Uterus (tissue), 3 donors: ENCODE measurements at regions not wholly inside any gene's neighbourhood (a gene's known extent, or its start where the extent isn't known, plus 50 kb on each side); places are given as distances from the start of the nearest gene placed in this dataset.

ENCODE experiments used
- DNase-seq, 2 donors: peaks; one replicate each; pipeline ENCODE4 v3.0.0-alpha.2; 2019 to 2020
- H3K27ac ChIP-seq, 2 donors: fragments of 200-600 bp; sonication (generic); 1 replicate in 1 of 2; 2 replicates in 1 of 2; pipeline ENCODE4 v1.5.1; 2016 to 2018
- H3K27me3 ChIP-seq, 2 donors: fragments of 200-600 bp; sonication (generic); one replicate each; pipeline ENCODE4 v1.5.1; 2018 to 2019; ENCODE audit warnings: control low read depth in 1 of 2
- H3K36me3 ChIP-seq, 2 donors: fragments of 200-600 bp; sonication (generic); one replicate each; pipeline ENCODE4 v1.5.1; 2019; ENCODE audit warnings: control low read depth in 1 of 2
- H3K4me1 ChIP-seq, 2 donors: fragments of 200-600 bp; sonication (generic); one replicate each; pipeline ENCODE4 v1.5.1; 2018 to 2019; ENCODE audit warnings: control low read depth in 1 of 2
- H3K4me3 ChIP-seq, 2 donors: fragments of 200-600 bp; sonication (generic); 1 replicate in 1 of 2; 2 replicates in 1 of 2; pipeline ENCODE4 v1.5.1; 2018 to 2019; ENCODE audit warnings: mild to moderate bottlenecking in 1 of 2
- H3K9me3 ChIP-seq, 2 donors: fragments of 200-600 bp; sonication (generic); one replicate each; pipeline ENCODE4 v1.5.1; 2019; ENCODE audit warnings: control low read depth in 1 of 2
- CTCF ChIP-seq, 4 experiments: fragments of 200-600 bp in 2 of 4; fragments of 450-650 bp in 2 of 4; sonication (generic) in 2 of 4; IDR thresholded peaks; one replicate each; pipeline ENCODE4 v1.5.1; 2016 to 2019; ENCODE audit warnings: antibody characterized with exemption in 4 of 4, mild to moderate bottlenecking in 2 of 4, moderate library complexity in 1 of 4
- POLR2A ChIP-seq, 2 donors: fragments of 450-650 bp; IDR thresholded peaks; one replicate each; pipeline ENCODE4 v1.6.1; 2016; ENCODE audit warnings: antibody characterized with exemption in 2 of 2, mild to moderate bottlenecking in 1 of 2, moderate library complexity in 1 of 2
- intact Hi-C: fragments of 100-400 bp; cut with DNase I; formaldehyde crosslinking; loops from one replicate; pipeline ENCODE4 v1.15.1; 2023; ENCODE audit warnings: low total_unique reads
- donor health status: DM: yes; HTN: yes; CAD: no.

DNA sequence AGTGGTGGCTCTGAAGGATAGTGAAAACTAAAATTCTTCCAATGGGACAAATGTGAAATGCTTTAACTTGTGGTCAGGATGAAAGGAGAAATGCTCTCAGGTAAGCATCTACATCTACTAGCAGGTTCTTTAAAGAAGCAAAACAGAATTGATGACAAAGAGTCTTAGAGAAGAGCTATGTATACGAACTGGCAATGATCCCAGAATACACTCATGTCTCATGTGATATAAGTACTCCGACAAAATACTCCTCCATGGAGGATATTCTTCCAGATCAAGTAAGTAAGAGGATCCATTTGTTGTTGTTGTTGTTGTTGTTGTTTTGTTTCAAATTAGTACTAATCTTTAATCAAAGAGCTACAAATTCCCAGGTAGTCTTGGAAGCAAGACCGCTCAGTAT, 174.0 kb upstream of the ATP1B1 start:
- Histone ChIP-seq H3K27ac (no peak overlapping the region), H3K4me1 (no peaks in the 10 kb centered on the region), H3K9me3 (no peaks in the 10 kb centered on the region), H3K4me3 (no peak overlapping the region), H3K36me3 (no peaks in the 10 kb centered on the region), H3K27me3 (no peaks in the 10 kb centered on the region)
- no peak for DNase-seq
- TF ChIP-seq POLR2A (IDR thresholded peaks at IDR 0.05) (no peak), CTCF (IDR thresholded peaks at IDR 0.05) (no peak)
- intact Hi-C loops, result no loop called here

DNA sequence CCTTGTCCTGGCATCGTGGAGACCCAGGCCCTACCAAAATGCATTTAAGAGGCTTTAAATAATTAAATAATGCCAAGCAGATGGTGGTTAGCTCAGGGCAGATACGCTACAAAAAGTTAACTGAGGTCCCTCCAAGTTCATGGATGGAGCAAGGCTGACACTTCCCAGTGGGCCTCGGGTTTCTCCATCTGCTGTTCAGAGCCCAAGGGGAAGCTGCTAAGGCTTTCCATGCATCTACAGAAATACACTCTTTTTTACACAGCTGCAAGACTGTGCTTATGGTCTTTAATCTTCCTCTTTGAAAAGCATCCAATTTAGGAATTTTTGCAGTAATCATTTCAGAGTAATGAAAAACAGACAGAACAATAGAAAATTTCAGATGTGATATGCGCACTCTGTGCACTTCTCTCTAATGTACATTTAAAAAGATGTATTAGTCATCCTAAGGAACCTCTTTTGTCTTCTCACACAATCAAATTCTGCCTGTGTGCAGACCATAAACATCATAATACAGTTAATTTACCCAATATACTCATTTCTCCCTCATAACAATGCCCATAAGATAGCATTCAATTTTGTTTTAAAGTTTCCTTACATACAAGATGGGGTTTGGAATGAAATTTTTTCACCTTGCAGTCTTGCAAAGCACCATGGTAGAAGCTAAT, 173.2 kb upstream of the ATP1B1 start:
- no peak overlapping the region for H3K4me3 ChIP-seq

DNA sequence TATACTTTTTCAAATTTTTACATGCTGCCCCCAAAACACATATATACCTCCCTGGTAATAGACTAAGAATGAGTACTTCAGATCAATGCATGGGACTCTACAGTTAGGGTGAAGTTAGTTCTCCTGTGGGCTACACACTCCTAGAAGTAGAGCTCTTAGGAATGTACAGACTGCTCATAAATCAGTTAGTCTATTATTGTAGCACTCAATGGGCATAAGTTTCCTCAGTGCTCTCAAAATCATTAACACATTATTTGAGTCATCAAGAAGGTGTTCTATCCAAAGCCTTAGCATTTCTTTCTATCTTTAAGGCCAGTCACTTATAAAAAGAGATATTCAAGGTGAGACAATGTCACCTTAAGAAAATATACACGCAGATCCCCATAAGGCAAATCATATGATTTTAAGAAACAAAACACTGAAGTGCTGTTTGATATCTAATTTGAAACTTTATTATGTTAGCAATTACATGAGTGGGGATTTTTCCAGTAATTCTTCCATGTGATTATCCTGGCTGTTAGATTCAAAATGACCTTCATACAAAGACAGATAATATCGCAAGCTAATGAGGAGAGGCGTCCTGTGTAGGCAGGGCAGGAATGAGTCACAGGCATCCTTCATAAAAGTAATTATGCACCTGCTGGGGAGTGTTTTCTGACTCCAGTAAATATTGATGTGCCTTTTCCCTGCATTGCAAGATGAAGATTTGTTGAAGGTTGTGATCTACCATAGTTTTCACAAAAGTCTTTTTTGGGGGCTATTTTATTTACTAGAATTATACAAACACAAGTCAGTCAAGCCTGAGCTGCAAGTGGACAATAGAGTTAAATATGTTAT, 167.2 kb upstream of the ATP1B1 start:
- intact Hi-C loops, result no loop called here
- TF ChIP-seq POLR2A (IDR thresholded peaks at IDR 0.05) (no peak), CTCF (IDR thresholded peaks at IDR 0.05) (no peak)
- Histone ChIP-seq H3K4me1 (no peaks in the 10 kb centered on the region), H3K9me3 (no peaks in the 10 kb centered on the region), H3K4me3 (no peak overlapping the region), H3K27me3 (no peaks in the 10 kb centered on the region), H3K36me3 (no peaks in the 10 kb centered on the region), H3K27ac (no peak overlapping the region)
- DNase-seq, result no peak

More for the DNA sequence above, 173.2 kb upstream of the ATP1B1 start:
- no peaks in the 10 kb centered on the region for H3K4me1 ChIP-seq
- no peaks in the 10 kb centered on the region for H3K36me3 ChIP-seq
- H3K27me3 ChIP-seq, result no peaks in the 10 kb centered on the region
- TF ChIP-seq POLR2A (IDR thresholded peaks at IDR 0.05), result no peak
- H3K9me3 ChIP-seq, result no peaks in the 10 kb centered on the region
- intact Hi-C loops, result no loop called here
- H3K27ac ChIP-seq, result no peak overlapping the region
- no peak for DNase-seq

GRCh38 chr1:168939947-168940223, 166.6 kb upstream of the ATP1B1 start:
- Histone ChIP-seq H3K27me3 (no peaks in the 10 kb centered on the region), H3K36me3 (no peaks in the 10 kb centered on the region), H3K4me1 (no peaks in the 10 kb centered on the region), H3K9me3 (no peaks in the 10 kb centered on the region), H3K27ac (no peak overlapping the region), H3K4me3 (no peak overlapping the region)
- intact Hi-C loops, result no loop called here
- TF ChIP-seq POLR2A (IDR thresholded peaks at IDR 0.05) (no peak), CTCF (IDR thresholded peaks at IDR 0.05) (no peak)
- no peak for DNase-seq

DNA sequence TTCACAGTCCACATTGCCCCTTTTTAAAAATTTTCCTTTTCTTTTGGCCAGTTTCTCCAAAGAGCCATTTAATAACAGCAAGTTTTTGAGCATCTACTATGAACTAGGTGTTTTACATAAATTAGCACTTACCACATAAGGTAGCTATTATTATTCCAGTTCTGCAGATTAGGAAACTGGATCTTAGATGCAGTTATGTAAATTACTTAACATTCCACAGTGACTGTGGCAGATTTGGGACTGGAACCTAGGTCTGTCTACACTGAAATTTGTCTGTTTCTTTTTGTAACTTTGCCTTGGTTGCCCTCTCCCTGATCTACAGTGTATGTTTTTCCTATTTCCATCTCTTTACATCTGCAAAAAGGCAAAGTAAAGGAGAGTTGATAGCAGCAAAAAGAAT, 164.8 kb upstream of the ATP1B1 start:
- Histone ChIP-seq H3K27me3 (no peaks in the 10 kb centered on the region), H3K36me3 (no peaks in the 10 kb centered on the region), H3K4me3 (no peak overlapping the region), H3K27ac (no peak overlapping the region), H3K9me3 (no peaks in the 10 kb centered on the region), H3K4me1 (no peaks in the 10 kb centered on the region)
- intact Hi-C loops, result no loop called here
- TF ChIP-seq CTCF (IDR thresholded peaks at IDR 0.05) (no peak), POLR2A (IDR thresholded peaks at IDR 0.05) (no peak)
- DNase-seq, result no peak
